GM19438 (cell line): ENCODE measurements at regions not wholly inside any gene's neighbourhood (a gene's known extent, or its start where the extent isn't known, plus 50 kb on each side); places are given as distances from the start of the nearest gene placed in this dataset.
"Not testable (repeated sequence)": the region's sequence is repeated elsewhere in the genome, so short reads cannot be mapped to it uniquely, and the experiment has no call there.

Source experiments
- ATAC-seq: cut with Tn5 transposase; IDR thresholded peaks from one replicate; pipeline ENCODE4 v1.9.1; 2021; ENCODE audit warnings: low read depth; ENCODE audit not compliant: unreplicated experiment

DNA sequence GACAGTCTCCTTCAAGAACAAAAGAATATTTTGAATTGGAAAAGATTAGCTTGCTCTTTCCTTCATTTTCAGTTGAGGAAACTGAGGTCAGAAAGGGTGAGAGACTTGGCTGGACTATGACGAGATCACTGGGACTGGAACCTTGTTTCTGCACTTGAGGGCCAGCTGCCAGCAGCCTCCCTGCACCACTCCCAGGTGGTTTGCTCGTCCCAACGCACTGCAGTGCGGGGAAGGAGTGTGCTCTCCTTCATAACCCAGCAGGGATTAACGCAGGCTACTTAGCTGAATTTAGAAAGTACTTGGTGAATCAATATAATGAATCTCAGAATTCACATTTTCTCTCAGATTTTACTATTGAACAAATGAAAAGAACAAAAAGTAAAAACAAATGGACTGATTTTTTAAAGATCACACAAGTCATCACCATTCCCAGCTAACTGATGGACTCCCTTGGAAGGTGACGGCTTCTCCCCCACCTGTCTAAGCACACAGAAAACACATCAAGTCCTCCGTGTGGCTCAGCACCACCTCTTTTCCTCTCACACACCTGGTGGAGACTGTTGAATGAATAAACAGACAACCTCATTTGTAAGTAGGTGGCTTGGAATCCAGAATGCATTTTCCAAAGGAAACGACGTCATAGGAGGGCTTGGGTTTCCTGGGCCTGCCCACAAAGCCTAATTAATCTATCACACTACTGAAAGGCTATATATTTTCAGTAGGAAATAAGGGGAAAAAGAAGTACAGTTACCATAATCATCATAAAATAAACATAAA, 121.0 kb downstream of the QRSL1 start:
- ATAC-seq: no peak

DNA sequence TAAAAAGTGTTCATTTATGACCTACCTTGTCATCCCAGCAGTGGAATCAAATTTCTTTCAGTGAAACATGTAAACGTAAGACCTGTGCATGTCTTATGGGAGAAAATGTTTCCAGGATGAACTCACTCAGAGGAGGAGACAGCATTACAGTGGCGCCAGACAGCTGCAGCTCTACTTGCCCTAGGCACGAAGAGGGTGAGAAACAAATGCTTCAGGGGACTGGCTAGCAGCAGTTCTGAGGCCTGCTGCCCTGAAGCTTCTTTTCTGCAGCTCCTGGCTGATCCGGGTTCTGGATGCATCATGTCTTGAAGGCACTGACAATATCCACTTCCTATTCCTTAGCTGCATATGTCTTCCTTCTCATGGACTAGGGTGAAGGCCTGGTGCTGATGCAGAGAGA, 120.2 kb downstream of the QRSL1 start:
- no peak for ATAC-seq

DNA sequence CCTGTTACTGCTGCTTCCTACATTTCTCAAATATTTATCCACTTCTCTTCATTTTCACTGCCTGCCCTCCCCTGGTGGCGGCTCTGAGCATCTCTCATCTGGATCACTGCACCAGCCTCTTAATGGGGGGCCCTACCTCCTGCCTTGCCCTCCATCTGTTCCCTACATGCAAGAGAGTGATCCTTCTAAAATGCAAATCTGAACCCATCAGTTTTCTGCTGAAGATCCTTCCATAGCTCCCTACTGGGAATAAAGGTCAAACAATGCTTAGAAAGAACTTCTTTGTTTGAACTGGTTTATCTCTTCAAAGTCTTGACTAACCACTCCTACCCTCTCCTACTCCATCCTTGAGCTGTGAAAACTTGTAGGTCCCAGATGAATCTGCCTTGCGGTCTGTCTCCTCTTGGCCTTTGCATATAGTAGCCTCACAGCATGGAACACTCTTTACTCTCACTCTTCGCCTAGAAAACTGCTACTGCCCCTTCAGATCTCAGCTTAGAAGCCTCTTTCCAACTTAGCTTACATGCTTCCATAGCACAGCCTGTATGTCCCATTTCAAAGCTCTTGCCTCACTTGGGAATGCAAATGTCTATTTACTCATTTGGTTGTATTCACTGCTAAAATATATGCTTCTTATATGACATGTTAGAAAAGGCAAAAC, 119.3 kb downstream of the QRSL1 start:
- no peak for ATAC-seq

DNA sequence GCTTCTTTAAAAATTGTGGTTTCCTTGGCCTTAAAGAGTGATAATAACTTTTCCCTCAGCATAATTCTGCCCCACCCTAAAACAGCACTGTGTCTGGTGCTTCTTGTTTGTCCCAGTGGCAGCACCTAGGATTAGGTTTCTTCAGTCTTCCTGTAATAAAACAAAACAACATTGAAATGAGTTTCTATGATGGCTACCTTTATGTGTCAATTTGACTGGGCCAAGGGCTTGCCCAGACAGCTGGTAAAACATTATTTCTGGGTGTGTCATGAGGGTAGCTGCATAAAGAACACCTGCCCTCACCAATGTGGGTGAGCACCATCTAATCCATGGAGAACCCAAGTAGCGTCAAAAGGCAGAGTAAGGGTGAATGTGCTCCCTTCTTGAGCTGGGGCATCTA, 117.8 kb downstream of the QRSL1 start:
- ATAC-seq: no peak

DNA sequence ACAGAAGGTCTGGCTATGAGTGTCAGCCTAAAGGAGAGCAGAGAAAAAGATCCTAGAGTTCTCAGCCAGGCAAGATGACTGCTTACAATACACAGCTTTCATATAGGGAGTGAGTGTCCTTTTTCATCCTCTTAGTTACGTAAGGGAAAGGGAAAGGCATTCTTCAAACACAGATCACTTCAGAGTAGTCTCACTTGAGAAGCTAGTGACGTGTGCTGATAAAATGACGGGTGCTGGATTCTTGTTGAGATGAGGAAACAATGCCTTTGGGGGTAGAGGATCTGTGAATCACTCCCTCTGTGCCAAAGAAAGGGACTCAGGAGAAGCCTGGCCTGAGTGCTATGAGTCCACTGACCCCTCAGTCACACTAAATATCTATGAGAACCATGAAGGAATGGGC, 117.3 kb downstream of the QRSL1 start:
- ATAC-seq: no peak

DNA sequence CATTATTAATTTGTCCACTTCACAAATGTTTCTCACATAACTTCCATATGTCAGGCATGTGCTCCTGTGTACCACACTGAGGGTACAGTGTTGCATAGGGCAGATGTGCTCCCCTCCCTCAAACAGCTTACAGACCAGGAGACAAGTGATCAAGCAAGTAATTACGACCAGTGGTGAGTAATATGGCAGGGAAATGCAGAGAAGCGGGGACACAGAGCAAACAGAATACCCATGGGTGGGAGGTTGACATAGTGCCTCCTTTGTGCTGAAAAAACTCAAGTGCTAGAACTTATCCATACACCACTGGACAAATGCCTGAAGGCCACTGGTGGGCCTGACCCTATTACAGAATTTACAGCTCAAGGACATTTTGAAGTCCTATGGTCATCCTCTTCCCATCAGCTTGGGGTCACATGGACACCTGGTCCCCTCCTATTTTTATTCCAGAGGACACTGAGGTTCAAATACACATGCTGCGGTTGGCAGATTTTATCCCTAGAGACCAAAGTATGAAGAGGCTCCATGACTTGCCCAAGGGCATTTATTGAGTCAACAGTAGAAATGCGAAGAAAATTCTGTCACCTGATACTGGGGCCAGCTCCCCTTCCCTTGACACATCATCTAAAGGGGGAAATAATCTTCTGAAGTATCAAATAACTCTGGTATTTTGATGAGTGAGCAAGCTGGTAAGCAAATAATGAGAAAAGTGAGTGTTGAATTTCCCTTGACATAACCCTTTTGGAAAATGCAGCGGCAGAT, 116.6 kb downstream of the QRSL1 start:
- no peak for ATAC-seq

DNA sequence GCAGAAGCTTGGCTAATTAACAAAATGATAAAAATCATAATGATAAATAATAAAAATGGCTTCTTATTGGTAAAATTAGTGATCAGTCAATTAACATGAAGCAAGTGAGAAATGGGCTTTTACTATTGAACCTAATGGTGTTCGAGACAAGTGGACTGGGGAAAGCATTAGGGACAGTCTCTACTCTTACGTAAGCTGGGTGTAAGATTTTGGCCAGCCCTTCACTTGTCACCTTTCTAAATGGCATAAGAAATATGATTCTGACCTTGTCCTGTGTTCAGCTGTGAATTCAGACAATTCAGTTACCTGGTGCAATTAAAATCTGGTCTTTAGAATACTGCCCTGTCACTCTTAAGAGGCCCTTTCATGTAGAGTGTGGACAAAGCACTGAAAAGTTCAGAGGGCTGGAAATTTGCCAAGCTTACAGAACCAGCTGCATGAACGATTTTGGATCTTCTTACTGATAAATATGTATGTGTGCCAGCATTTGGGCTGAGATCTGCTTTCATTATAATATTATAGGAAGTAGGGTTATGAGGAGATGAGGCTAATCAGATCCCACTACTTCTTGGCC, 115.9 kb downstream of the QRSL1 start:
- ATAC-seq: no peak

DNA sequence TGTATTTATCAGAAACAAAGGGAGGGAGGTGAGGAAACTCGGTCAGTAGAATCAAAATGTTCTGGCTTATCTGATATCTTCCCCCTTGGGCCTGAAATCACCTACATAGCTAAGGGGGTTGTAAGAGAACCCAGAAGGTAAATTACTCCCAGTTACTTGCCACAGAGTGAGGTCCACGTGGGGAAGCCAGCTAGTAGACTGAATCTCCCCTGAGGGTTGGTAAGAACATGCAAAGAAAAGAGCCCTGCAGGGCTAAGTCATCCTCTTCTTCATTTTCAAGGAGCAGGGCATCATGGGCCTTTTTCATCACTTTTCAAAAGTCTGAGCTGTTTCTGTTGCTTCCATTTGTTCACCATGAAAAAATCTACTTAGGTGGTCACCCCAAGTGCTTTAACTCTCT, 115.4 kb downstream of the QRSL1 start:
- ATAC-seq: no peak

DNA sequence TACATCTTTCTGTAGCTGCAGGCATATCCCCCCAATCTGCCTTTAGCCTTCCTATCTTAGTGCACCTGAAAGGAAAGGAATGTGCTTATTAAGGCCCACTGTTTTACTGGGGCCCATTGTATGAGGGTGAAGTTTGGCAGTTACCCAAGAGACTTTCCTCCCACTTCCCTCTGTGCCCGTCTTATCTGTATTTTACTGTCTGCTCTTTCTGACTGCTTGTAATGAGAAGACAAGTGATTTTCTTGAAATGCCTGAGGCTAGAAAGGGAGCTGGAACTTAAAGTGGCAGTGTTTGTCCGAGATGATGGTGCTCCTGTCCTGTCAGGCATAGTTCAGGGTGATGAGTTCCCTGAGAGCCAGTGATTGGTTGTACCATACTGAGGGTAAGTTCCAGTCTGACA, 114.7 kb downstream of the QRSL1 start:
- ATAC-seq: not testable (repeated sequence)

DNA sequence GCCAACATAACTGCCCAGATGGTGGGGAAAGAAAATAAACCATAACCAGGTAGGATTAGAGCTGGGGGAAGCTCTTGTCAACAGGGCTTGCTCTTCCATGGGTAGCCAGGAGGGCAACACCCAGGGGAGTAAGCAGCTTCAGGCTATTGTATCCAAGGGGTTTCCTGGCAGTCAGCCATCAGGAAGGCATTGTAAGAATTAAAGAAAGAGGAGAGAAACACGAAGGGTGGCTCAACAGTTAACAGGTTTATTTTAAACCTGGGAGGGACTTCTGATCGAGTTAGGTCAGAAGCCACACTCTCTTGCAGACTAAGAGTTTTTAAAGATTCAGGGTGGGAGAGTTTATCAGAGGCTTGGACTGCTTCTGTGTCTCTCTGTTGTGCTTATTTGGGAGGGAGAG, 114.2 kb downstream of the QRSL1 start:
- no peak for ATAC-seq

DNA sequence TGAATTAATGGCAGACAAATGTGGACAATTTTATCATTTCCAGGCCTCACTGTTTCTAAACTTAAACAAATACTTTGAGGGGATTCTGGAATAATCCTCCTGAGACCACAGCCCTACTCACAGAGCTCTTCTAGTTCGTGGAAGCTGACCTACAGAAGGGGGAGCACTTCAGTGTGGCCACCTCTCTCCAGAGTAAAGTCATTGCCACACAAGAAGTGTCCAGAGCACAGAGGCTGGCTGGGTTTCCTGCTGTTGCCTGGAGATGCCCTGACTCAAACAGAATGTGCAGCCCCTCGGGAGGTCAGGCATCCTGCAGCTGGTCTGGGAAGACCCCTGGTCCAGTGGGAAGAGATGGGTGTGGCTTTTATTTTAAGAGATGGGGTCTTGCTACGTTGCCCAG, 110.9 kb downstream of the QRSL1 start:
- ATAC-seq: no peak

DNA sequence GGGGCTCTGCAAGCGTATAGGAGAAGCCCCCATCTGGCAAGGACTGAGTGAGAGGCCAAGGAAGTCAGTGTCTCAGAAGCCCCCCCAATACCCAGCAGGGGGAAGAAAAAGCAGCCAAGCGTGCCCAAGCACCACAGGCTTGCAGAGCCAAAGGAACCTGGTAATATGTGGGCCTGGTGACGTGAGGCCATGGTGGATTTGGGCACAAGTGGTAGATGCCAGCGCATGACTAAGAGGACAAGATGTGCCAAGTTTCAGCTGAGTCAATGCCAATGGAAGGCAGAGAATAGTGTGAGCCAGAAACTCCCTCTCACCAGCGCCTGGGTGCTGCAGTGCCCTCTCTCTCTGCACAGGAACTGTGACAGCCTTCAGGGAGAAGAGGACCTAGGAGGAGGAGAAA, 110.0 kb downstream of the QRSL1 start:
- ATAC-seq: no peak

DNA sequence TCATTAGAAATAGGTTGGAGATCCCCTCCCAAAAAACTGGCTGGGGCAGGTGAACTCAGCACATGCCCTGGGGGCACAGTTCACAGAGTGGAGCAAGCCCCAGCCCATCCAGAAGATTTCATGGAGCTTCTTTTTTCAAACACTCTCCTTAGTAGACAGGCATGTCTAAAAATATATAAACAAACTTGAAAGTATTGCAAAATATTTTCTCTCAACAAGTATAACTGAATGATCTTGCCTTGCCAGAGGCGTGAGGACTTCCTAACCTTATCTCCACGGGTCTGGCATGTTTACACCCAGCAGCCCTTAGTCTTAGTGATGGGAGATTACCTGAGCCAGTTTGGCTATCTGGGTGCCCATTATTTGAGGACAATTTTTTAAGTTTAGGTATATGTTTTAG, 107.1 kb downstream of the QRSL1 start:
- no peak for ATAC-seq

DNA sequence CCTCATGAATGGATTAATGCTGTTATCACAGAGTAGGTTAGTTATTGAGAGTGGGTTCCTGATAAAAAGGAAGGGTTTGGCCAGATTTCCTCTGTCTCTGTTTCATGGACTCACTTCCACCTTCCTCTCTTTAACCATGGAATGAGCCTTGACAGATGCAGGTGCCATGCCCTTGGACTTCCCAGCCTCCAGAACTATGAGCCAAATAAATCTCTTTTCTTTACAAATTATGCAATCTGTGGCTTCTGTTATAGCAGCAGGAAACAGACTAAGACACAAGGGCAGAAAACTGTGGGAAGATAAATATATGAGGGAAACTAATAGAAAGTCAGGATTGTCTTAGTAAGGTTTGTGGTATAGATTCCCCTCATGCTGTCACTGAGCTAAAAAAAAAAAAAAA, 106.5 kb downstream of the QRSL1 start:
- ATAC-seq: no peak

DNA sequence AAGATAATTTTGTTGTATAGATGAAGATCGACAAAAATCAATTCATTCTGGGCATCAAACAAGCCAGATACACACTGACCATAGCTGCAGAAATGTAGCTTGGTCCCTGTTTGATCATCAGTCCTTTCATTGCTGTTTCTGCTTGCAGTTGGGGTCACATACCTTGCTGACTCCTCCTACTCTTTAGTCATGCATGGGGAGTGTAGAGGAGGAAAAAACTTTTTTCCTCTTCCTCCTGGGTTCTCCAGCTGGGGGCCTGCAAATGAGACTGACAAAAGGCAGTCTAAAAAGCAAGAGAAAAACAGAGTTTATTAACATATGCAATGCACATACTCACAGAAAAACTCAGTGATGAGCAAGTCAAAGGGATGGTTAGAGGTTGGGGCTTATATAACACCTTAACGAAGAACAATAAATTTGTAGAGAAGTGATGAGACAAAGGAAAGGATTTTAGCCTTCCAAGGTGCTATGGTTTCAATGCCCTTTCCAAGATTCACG, 105.8 kb downstream of the QRSL1 start:
- no peak for ATAC-seq

DNA sequence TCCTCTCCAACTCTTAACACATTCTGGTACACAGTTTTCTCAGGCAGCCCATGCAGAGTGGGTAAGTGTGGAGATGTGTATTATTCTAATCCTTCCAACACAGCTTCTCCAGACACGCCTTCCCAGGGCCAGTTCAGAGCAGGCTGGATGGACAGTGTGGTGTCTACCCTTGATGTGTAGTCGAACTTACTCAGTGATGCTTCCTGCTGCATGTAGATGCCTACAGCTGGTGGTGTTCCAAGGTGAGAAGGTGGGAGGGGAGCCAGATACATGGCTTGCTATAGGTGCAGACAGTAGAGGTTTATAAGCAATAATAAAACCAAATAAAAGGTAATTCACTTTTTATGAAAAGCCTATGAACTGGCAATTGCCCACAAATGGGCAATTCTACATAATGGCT, 104.0 kb downstream of the QRSL1 start:
- no peak for ATAC-seq

DNA sequence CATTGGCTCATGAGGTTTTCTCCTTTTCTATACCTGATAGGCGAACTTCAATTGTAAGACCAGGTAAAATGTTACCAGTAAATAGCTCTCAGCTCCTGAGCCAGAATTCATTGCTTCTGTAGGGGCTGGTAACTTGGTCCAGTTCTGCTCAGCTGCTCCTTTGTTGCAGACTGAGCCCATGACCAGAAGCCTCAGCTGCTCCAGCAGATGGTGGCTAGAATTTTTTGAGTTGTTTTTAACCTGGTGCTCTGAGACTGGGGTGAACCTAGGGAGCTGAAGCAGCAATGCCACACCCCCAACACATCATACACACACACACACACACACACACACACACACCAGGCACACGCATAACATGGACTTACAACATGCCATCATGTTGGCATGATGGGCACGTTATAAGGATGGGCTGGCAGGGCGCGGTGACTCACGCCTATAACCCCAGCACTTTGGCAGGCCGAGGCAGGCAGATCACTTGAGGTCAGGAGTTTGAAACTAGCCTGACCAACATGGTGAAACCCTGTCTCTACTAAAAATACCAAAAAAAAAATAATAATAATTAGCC, 103.1 kb downstream of the QRSL1 start:
- no peak for ATAC-seq

DNA sequence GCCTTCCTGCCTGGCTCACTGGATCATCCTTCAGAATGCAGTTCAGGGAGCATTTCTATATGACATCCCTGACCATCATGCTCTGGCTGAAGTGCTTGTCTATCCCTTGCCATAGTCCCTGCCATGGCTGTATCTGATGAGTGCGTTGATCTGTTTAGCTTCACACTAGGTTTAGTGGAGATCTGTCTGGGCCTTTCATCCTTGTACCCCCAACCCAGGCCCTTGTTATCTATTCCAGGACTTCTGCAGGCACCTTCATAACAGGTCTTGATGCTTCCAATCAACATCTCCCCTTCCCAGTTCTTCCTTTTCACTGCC, 102.4 kb downstream of the QRSL1 start:
- no peak for ATAC-seq

DNA sequence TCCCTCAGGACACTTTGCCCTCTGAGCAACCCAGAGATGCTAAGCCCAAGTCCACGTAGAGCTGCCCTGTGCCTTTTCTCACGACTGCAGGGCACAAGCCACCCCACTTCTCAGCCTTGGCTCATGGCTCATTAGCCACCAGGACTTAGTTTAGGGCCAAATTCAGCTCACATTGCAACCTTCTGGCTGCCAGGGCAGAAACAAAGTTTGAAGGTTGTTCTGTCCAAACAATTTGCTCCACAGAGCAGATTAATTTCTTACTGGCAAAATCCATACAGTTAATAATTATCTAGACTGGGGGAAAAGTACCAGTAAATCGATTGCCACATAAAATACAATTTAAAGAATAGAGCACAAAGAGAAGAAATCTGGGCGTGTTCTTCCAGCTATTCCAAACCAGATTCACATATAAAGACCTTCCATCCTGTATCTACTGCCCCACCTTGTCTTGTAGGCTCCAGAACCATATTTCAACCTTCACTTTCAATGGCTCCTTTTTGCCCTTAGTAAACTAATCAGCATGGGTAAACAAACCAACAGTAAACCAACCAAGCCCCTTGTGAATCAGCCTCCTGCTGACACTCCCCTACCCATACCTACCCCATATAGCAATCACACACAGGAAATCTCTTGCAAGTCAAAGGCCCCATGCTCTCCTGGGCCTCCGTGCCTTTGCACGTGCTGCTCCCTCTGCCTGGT, 101.9 kb downstream of the QRSL1 start:
- no peak for ATAC-seq

DNA sequence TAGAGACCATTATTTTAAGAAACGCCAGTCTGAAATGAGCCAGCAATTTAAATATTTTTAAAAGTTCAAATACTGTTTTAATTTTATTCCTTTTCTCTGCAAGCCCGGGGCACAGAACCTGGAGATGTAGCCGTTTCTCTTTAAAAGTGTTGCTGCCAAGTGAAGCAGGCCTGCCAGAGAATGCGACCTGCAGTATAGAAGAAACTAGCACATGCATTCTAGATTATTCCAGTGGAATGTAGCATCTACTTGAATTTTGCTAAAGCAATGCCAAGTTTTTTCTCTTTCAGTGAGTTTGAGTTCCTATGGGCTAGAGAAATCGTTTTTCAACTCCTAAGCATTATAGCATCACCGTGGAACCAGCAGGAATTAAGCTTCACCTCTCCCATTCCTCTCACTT, 101.3 kb downstream of the QRSL1 start:
- no peak for ATAC-seq
